GM10266 (cell line): ENCODE measurements at regions not wholly inside any gene's neighbourhood (a gene's known extent, or its start where the extent isn't known, plus 50 kb on each side); places are given as distances from the start of the nearest gene placed in this dataset.

Experiments used
- DNase-seq: peaks from one replicate; pipeline ENCODE4 v3.0.0; 2012; ENCODE audit errors: extremely low spot score
- CTCF ChIP-seq: IDR thresholded peaks from 2 replicates; pipeline ENCODE4 v1.5.1; 2012; ENCODE audit warnings: mild to moderate bottlenecking, low read depth; ENCODE audit not compliant: control insufficient read depth, insufficient read depth; ENCODE audit errors: missing control alignments

GRCh38 chr20:19018881-19019280 lies 193.6 kb upstream of the SLC24A3 start:
- DNase-seq: no peak

GRCh38 chr20:19019734-19020364 lies 192.6 kb upstream of the SLC24A3 start:
- DNase-seq: no peak
- TF ChIP-seq CTCF: peak; percentile 1

More at GRCh38 chr20:19018881-19019280, 193.6 kb upstream of the SLC24A3 start:
- TF ChIP-seq CTCF: no peak

DNA sequence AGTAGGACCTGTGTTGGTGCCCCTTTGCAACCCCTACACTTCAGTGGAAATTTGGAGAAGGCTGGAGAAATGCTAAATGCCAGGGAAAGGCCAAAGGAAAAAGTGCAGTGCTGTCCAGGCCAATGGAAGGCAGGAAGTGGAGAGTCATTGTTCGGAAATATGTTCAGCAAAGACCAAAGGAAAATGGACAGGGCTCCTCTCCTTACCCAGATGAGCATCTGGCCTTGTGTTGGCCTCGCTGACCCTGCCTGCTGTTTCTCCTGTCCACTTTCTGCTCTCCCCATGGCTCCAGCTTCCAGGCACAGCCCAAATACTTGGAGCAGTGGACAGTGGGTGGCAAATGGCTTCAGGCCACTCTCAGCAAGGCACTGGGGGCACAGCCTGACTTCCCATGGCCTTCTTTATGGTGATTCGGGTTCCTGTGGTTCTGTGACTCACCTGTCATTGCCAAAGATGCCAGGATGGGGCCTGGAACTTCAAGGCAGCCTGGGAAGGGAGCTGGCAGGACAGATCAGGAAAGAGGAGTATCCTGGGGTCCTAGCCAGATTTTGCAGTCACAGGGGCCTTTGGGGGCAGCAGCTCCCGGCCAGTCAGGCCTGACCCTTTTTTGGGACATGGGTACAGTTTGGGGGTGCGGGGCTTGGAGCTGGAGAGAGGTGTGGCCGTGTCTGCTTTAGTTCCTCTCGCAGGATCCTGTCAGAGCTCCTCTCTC lies 190.9 kb upstream of the SLC24A3 start:
- DNase-seq: no peak
- TF ChIP-seq CTCF: no peak

- no peak for TF ChIP-seq CTCF
- DNase-seq: no peak
Observed at GRCh38 chr20:19022118-19022575, 190.3 kb upstream of the SLC24A3 start.

DNA sequence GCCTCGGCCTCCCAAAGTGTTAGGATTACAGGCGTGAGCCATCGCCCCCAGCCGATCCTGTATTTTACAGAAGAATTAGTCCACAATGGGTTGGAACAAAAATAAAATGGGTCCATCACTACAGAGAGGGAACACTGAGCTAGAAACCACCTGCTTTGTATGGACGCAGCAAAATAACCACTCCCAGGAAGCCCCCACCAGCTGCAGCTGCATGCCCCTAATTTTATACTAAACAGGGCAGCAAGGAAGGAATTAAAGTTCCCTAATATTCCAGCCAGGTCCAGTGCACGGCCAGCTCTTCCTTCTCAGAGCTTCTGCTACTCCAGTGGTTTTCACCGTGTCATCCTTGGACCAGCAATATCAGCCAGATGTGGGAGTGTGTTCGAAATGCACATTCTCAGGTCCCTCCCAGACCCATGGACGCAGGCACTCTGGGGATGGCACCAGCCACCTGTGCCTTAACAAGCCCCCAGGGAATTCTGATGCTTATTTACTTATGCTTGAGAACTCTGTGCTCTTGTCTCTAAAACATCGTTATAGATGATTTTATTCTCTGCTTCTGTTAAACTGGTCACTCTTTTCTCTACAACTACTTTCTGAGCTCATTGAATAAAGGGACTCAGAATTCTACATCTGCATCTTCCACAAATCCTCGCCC lies 189.5 kb upstream of the SLC24A3 start:
- no peak for DNase-seq
- TF ChIP-seq CTCF: no peak

DNA sequence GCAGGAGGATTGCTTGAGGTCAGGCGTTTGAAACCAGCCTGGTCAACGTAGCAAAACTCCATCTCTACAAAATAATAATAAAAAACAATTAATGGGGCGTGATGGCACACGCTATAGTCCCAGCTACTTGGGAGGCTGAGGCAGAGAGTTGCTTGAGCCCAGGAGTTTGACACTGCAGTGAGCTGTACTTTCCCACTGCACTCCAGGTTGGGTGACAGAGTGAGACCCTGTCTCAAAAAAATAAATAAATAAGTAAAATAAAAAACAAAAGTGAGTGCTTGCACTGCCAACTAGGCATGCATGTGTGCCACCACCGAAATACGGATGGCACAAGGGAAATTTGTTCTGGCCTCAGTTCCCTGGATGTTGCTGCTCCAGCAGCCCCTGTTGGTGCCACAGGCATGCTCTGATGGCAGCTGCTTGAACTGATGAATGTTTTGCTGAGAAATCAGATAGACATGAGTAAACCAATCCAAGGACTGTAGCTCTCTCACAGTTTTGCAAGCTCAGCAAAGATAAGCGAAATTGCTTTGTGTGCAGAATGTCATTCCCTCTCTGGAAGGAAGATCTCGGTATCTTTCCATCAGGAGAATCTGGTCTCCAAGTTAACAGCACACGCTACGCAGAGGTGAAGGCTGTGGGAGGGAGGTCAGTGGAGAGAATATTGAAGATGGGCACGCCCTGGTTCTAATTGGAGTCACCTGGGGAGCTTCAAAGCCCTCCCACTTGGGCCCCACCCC lies 188.0 kb upstream of the SLC24A3 start:
- TF ChIP-seq CTCF: no peak
- no peak for DNase-seq
